ENCODE measurements at regions not wholly inside any gene's neighbourhood (a gene's known extent, or its start where the extent isn't known, plus 50 kb on each side); places are given as distances from the start of the nearest gene placed in this dataset.
A peak's percentile ranks its signal among the peaks of the same experiment; 100 is the strongest.

DNA sequence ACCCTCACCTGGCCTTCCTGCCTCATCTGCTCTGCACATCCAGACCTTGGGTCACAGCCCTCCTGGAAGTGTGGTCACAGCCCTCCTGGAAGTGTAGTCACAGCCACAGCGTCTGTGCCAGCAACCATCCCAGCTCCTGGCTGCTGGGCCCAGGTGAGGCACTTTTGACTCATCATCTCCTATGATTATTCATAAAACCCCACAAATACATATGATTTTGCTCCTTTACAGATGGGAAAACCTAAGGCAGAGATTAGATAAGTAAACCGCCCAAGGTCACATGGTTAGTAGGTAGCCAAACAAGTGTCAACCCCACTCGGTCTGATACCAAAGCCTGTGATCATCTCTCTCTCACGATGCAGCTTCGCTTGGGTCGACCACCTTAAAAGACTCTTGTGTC is 94.3 kb downstream of the PRLHR start:
- no peak for ATAC-seq
- no peak for DNase-seq

DNA sequence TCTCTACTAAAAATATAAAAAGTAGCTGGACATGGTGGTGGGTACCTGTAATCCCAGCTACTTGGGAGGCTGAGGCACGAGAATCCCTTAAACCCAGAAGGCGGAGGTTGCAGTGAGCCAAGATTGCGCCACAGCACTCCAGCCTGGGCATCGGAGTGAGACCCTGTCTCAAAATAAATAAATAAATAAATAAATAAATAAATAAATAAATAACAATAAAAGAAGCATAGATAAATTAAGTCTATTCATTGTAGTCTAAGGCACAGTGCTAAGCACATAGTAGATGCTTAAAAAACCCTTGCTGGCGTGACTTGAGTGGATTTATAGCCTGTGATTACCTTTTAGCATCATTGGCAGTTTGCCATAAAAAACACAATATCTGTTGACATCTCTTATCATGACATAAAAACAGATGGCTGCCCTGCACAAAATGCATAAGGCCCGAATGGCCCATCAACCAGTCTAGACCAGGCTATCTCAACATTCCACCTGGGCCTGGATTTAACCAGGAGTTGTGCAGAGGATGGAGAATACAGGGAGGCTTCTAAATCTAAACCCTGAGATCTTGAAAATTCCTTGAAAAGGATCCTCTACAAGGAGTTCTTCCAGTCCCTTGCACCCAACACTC is 94.9 kb downstream of the PRLHR start:
- DNase-seq = no peak
- ATAC-seq = no peak

DNA sequence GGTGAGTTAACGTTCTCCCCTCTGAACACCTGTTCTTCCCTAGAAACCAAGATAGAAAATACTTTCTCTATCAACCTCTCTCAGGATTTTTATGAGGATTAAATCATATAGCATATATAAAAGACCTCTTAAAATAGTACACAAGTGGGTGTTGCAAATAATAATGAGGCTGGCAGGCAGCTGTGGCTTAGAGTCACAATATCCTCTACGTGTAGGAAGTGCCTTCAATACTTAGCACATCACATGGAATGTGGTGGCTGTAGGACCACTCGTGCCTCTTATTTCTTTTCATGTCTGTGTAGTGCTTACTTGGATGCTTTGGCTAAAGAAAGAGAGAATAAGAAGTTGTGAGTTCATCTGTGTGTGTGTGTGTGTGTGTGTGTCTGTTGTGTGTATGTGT is 96.3 kb downstream of the PRLHR start:
- DNase-seq = no peak
- ATAC-seq = no peak

GRCh38 chr10:118498623-118499022 is 96.8 kb downstream of the PRLHR start:
- DNase-seq = no peak
- no peak for ATAC-seq

GRCh38 chr10:118497227-118497626 is 98.2 kb downstream of the PRLHR start:
- no peak for ATAC-seq
- DNase-seq = no peak

DNA sequence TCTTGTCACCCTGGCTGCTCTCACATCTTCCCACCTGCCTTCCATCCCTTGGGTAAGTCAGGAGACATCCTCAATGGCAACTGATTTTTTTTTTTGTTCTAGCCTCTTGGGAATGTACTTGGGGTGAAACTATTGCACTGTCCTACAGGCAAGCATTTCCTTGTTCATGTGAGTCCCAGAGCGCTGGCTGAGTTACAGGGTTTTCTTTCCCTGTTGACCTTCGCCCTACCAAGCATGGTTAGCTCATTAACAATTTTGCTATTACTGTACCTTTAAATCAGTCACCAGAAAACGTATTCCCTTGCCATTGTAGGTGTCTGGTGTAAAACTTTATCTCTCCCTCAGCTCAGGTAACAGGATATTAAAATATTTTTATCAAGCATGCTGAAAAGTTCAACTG is 98.9 kb downstream of the PRLHR start:
- DNase-seq = no peak

DNA sequence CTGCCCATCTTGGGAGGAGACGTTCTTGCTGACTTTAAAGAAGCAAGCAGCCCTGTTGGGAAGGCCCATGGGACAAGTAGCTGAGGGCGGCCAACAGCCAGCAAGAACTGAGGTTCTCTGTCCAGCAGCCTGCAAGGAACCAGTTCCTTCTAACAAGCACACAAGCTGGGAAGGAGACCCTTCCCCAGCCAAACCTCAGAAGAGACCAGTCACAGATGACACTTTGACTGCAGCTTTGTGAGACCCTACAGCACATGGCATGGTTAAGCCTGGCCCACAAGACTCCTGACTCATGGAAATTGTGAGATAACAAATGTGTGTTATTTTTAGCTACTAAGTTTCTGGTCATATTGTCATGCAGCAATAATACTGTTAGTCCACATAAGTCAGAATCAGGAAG is 99.9 kb downstream of the PRLHR start:
- DNase-seq = no peak
- ATAC-seq = peak; percentile 73

More for the DNA sequence above, 98.9 kb downstream of the PRLHR start:
- no peak for ATAC-seq

DNA sequence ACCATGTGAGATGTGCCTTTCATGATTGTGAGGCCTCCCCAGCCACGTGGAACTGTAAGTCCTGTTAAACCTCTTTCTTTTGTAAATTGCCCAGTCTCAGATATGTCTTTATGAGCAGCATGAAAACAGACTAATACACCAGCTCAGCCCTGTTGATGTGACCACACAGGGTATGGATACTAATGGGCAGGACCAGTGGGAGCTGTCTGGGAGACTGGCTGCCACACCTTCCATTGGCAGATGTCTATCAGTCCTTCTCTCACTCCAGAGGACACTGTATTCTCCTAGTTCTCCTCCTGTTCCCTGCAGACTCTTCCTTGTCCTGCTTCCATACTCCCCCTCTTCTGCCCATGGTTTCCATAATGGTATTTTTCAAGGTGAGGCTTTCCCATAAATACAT is 104.4 kb downstream of the PRLHR start:
- DNase-seq (no peak), ATAC-seq (no peak)

- DNase-seq (no peak), ATAC-seq (no peak)
These were observed 106.5 kb downstream of the PRLHR start for GRCh38 chr10:118488710-118489497.

GRCh38 chr10:118485641-118486040 is 109.8 kb downstream of the PRLHR start:
- ATAC-seq = no peak
- DNase-seq = no peak

DNA sequence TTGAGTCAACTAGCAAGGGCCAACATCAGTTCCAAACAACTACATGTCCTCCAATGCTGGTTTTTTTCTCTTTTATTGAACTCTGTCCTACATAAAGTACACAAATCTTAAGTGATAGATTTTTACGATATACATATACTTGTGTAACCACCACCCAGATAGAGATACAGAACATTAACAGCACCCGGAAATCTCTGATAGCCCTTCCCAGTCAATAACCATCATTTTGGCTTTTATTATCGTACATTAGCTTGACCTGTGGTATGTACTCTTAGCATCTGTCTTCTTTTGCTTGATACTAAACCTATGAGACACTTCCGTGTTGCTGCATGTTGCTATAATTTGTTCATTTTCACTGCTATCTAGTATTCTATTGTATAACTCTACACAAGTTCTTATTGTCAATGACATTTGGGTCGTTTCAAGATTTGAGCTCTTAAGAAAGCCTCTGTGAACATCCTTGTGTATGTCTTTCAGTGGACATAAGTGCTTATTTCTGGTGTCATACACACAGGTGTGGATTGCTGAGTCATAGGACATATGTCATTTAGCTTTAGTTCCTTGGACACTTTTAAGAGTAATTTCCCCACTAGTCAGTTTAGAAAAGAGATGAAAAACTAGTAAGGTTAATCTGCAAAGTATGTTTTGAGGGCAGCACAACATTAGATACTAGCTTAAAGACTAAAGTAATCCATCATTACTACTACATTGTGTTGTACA is 111.1 kb downstream of the PRLHR start:
- ATAC-seq = no peak
- no peak for DNase-seq

DNA sequence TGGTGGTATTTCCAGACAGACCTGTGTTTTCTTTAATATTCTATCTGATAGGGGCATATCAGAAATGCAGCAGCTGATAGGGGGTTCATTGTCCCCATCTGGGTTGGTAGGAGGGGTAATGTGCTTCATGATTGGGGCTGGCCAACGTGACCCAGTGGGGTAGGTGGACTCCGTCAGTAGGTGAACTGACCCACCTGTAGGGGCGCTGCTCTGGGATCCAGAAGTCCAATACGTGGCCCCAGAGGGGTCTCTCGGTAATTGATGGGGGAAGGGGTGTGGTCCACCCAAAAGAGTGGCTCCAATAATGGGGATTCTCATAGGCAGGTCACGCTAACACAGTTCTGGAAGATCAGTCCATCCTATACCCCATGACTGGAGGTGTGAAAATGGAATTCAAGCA is 112.0 kb downstream of the PRLHR start:
- DNase-seq = no peak
- ATAC-seq = no peak

GRCh38 chr10:118482393-118483331 is 112.8 kb downstream of the PRLHR start:
- ATAC-seq (no peak), DNase-seq (no peak)

DNA sequence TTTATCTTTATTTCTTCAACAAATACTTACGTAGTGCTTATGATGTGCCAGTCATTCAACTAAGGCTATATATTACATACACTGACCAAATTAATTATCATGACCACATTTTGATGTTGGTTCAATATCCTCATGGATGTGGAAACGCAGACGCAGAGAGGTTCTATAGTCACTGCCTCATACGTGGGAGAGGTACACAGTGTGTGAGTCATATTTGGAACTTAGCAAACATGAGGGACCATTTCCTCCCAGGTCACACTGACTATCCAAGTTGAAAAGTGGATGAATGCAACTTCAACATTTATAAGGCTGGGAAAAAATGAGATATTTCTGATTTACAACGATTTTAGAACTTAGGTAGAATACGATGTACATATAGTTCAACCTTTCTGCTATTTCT is 113.6 kb downstream of the PRLHR start:
- DNase-seq = no peak
- no peak for ATAC-seq

- ATAC-seq (no peak), DNase-seq (no peak)
These were observed 120.2 kb downstream of the PRLHR start for GRCh38 chr10:118475214-118475613.

- DNase-seq (no peak), ATAC-seq (no peak)
These were observed 121.3 kb downstream of the PRLHR start for GRCh38 chr10:118474111-118474510.

DNA sequence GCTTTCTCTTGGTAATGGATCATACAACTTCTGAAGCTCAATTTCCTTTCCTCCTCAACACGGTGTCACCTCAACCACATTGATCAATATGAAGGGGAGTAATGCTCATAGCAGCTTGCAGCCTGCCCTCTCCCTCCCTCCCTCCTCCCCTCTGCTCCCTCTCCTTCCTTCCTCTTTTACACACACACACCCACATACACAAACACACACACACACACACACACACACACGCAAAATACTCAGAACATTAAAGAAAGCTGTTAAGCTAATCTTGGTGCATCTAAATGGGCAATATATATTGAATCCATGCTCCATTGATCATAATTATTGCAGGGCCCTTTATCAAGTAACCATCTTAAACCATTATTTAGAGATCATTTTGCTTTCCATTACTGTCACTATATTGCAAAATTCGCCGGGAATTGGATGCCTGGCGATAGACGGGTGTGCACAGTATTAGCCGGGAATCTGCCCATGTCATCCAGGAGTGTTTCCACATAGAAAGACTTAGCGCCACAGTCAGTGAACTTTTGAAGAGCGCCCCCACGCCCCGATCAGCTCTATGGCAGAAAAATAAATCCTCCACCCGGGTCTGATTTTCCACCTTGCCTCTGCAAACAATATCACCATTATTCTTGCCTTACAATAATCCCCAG is 122.0 kb downstream of the PRLHR start:
- ATAC-seq (no peak), DNase-seq (no peak)

GRCh38 chr10:118472415-118473304 is 122.8 kb downstream of the PRLHR start:
- ATAC-seq (no peak), DNase-seq (no peak)

DNA sequence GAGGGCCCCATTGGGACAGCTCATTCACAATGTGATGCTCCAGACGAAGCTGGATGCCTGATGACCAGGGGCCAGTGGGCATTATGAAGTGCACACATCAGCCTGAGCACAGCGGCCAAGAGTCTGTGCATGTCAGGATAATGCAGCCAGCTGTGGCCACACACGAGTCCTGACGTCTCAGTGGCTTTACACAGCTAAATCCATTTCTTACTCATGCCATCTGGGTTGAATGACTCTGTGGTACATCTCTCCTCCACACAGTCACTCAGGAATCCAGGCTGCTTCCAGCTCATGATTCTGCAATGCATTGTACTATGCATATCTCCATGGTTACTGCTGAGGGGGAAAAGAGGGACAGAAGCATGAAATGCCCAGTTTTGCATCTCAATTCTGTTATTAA is 123.6 kb downstream of the PRLHR start:
- ATAC-seq (no peak), DNase-seq (no peak)

GRCh38 chr10:118470470-118470869 is 125.0 kb downstream of the PRLHR start:
- ATAC-seq = no peak
- DNase-seq = no peak

DNA sequence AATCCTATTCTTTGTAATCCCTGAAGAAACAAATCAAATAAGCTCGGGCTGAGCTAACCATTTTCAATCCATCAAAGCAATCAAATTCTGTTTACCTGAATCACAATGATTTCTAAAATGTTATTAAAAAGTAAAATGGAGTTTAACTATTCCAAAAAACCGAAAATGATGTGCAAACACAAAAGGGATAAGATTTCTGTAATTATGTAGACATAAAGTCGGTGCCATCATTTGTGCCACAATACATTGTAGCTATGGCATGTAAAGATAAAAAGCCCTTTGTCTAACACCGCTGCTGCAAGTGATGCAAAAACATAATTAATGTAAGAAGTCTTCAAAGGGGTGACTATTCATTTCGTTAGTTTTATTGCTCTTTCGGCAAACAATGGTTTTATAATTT is 125.1 kb upstream of the FAM204A start:
- DNase-seq (no peak), ATAC-seq (no peak)
